ENCODE measurements at regions not wholly inside any gene's neighbourhood (a gene's known extent, or its start where the extent isn't known, plus 50 kb on each side); places are given as distances from the start of the nearest gene placed in this dataset.

DNA sequence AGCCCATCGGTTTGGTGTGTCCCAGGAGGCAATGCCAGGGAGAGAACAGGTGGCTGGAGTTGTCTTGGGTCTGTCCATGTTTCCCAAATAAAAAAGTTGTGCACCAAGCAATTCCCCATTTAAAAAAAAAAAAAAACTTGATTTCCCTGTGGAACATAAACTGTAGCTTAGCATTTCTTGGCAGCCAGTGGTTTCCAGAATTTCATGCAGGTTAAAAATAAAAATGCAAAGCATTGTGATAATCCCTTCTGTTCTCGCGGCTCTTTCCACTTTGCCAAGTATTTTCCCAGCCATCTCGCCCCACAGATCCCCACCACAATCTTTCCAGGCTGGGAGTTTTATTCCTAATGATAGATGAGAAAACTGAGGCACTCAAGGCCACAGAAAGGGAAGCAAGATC lies 51.4 kb upstream of the MSX1 start:
- Histone ChIP-seq H3K9me3 (no peaks in the 10 kb centered on the region), H3K4me1 (no peaks in the 10 kb centered on the region), H3K36me3 (no peaks in the 10 kb centered on the region), H3K4me3 (no peak overlapping the region), H3K27ac (no peak overlapping the region), H3K27me3 (no peaks in the 10 kb centered on the region)
- no peak for DNase-seq
- TF ChIP-seq EP300 (IDR thresholded peaks at IDR 0.05; ENCODE audit: low read depth) (no peak), POLR2A (IDR thresholded peaks at IDR 0.05) (no peak), POLR2AphosphoS5 (IDR thresholded peaks at IDR 0.05) (no peak), CTCF (IDR thresholded peaks at IDR 0.05) (no peak)
- 73 to 83% methylated on average over 3 to 4 of the region's 4 CpGs for WGBS, 2 donors (ENCODE audit: low coverage in 1 of 2)
- intact Hi-C loops (cut with DNase I; ENCODE audit: low total_unique reads) = no loop called here
- in situ Hi-C loops (cut with MboI; ENCODE audit: low pct_ligation_motif_present in 1 of 4, low pct_unique_long_range_greater_than_20kb in 1 of 4, low sequenced_read_pairs in 3 of 4) = no loop called here

DNA sequence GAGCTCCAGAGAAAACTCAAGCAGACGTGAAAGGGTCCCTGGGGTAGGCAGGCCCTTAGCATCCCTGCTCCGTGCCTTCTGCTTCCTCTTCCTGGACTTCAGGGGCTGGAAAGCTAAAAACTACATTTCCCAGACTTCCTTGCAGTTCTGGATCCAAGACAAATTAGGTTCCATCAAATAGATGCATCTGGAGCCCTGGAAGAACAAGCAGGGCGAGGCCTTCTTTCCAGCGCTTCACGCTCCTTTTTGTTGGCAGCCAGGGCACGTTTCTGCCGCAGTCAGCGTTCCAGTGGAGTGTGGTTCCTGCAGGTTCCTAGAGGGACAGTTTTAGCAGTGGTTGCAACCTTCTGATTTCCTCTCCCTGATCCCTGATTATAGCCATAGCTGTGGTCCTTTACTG lies 53.6 kb upstream of the MSX1 start:
- intact Hi-C loops (cut with DNase I; ENCODE audit: low total_unique reads) = no loop called here

GRCh38 chr4:4803912-4804296 lies 55.6 kb upstream of the MSX1 start:
- intact Hi-C loops (cut with DNase I; ENCODE audit: low total_unique reads) = no loop called here
- H3K4me3 ChIP-seq = no peak overlapping the region
- no peak for DNase-seq
- H3K27ac ChIP-seq = no peak overlapping the region
- H3K27me3 ChIP-seq = no peaks in the 10 kb centered on the region
- H3K36me3 ChIP-seq = no peaks in the 10 kb centered on the region
- in situ Hi-C loops (cut with MboI; ENCODE audit: low pct_ligation_motif_present in 1 of 4, low pct_unique_long_range_greater_than_20kb in 1 of 4, low sequenced_read_pairs in 3 of 4) = no loop called here
- TF ChIP-seq POLR2AphosphoS5 (IDR thresholded peaks at IDR 0.05) (no peak), EP300 (IDR thresholded peaks at IDR 0.05; ENCODE audit: low read depth) (no peak), POLR2A (IDR thresholded peaks at IDR 0.05) (no peak), CTCF (IDR thresholded peaks at IDR 0.05) (no peak)
- H3K9me3 ChIP-seq = no peaks in the 10 kb centered on the region
- WGBS, 2 donors (ENCODE audit: low coverage in 1 of 2) = 90 to 94% methylated on average over 2 of the region's 2 CpGs
- H3K4me1 ChIP-seq = no peaks in the 10 kb centered on the region

More for the DNA sequence above, 53.6 kb upstream of the MSX1 start:
- Histone ChIP-seq H3K27me3 (no peaks in the 10 kb centered on the region), H3K9me3 (no peaks in the 10 kb centered on the region), H3K4me3 (no peak overlapping the region), H3K36me3 (no peaks in the 10 kb centered on the region), H3K27ac (no peak overlapping the region), H3K4me1 (no peaks in the 10 kb centered on the region)
- no peak for DNase-seq
- TF ChIP-seq CTCF (IDR thresholded peaks at IDR 0.05) (no peak), POLR2AphosphoS5 (IDR thresholded peaks at IDR 0.05) (no peak), POLR2A (IDR thresholded peaks at IDR 0.05) (no peak), EP300 (IDR thresholded peaks at IDR 0.05; ENCODE audit: low read depth) (no peak)
- 28 to 66% methylated on average over 2 to 8 of the region's 8 CpGs for WGBS, 2 donors (ENCODE audit: low coverage in 1 of 2)
- in situ Hi-C loops (cut with MboI; ENCODE audit: low pct_ligation_motif_present in 1 of 4, low pct_unique_long_range_greater_than_20kb in 1 of 4, low sequenced_read_pairs in 3 of 4) = no loop called here

- no peak overlapping the region for H3K27ac ChIP-seq
- H3K4me1 ChIP-seq = no peaks in the 10 kb centered on the region
- in situ Hi-C loops (cut with MboI; ENCODE audit: low pct_ligation_motif_present in 1 of 4, low pct_unique_long_range_greater_than_20kb in 1 of 4, low sequenced_read_pairs in 3 of 4) = no loop called here
- no peaks in the 10 kb centered on the region for H3K9me3 ChIP-seq
- H3K27me3 ChIP-seq = no peaks in the 10 kb centered on the region
- TF ChIP-seq CTCF (IDR thresholded peaks at IDR 0.05) (no peak), EP300 (IDR thresholded peaks at IDR 0.05; ENCODE audit: low read depth) (no peak), POLR2A (IDR thresholded peaks at IDR 0.05) (no peak), POLR2AphosphoS5 (IDR thresholded peaks at IDR 0.05) (no peak)
- H3K4me3 ChIP-seq = no peak overlapping the region
- no peaks in the 10 kb centered on the region for H3K36me3 ChIP-seq
- intact Hi-C loops (cut with DNase I; ENCODE audit: low total_unique reads) = no loop called here
- no peak for DNase-seq
- 25 to 58% methylated on average over 2 to 5 of the region's 5 CpGs for WGBS, 2 donors (ENCODE audit: low coverage in 1 of 2)
Observed at GRCh38 chr4:4803216-4803911, 56.1 kb upstream of the MSX1 start.
